Non-pigmented ciliary epithelial cell (primary cell): ENCODE measurements at regions not wholly inside any gene's neighbourhood (a gene's known extent, or its start where the extent isn't known, plus 50 kb on each side); places are given as distances from the start of the nearest gene placed in this dataset.

Experiments
- DNase-seq: peaks from one replicate; pipeline ENCODE4 v3.0.0-alpha.2; 2010; ENCODE audit warnings: low read depth

GRCh38 chr3:3560591-3561311, 238.5 kb upstream of the LRRN1 start:
- DNase-seq, result peak; percentile 30

GRCh38 chr3:3559786-3560185, 239.4 kb upstream of the LRRN1 start:
- DNase-seq, result no peak

GRCh38 chr3:3556078-3556477, 243.2 kb upstream of the LRRN1 start:
- no peak for DNase-seq

GRCh38 chr3:3553236-3553635, 246.0 kb upstream of the LRRN1 start:
- DNase-seq, result no peak

GRCh38 chr3:3552761-3553160, 246.5 kb upstream of the LRRN1 start:
- peak; percentile 27 for DNase-seq

- DNase-seq, result no peak
These were observed 247.2 kb upstream of the LRRN1 start for GRCh38 chr3:3551981-3552380.

- no peak for DNase-seq
These were observed 253.9 kb upstream of the LRRN1 start for GRCh38 chr3:3545360-3545759.

GRCh38 chr3:3538451-3538850, 260.8 kb upstream of the LRRN1 start:
- no peak for DNase-seq

- DNase-seq, result no peak
These were observed 266.7 kb upstream of the LRRN1 start for GRCh38 chr3:3532508-3532907.

GRCh38 chr3:3531476-3531875, 267.8 kb upstream of the LRRN1 start:
- no peak for DNase-seq

GRCh38 chr3:3519266-3519665, 280.0 kb upstream of the LRRN1 start:
- DNase-seq, result no peak

GRCh38 chr3:3516996-3517395, 282.2 kb upstream of the LRRN1 start:
- no peak for DNase-seq

GRCh38 chr3:3516384-3516783, 282.8 kb upstream of the LRRN1 start:
- no peak for DNase-seq

- DNase-seq, result no peak
These were observed 289.6 kb upstream of the LRRN1 start for GRCh38 chr3:3509665-3510064.

GRCh38 chr3:3504686-3505085, 294.5 kb upstream of the LRRN1 start:
- no peak for DNase-seq

- DNase-seq, result no peak
These were observed 295.8 kb upstream of the LRRN1 start for GRCh38 chr3:3503411-3503810.

GRCh38 chr3:3499987-3500386, 299.2 kb upstream of the LRRN1 start:
- no peak for DNase-seq

- DNase-seq, result no peak
These were observed 300.1 kb upstream of the LRRN1 start for GRCh38 chr3:3499012-3499562.

GRCh38 chr3:3495611-3496010, 303.6 kb upstream of the LRRN1 start:
- no peak for DNase-seq

- DNase-seq, result no peak
These were observed 297.2 kb upstream of the CRBN start for GRCh38 chr3:3476669-3477068.

GRCh38 chr3:3468596-3468995, 289.1 kb upstream of the CRBN start:
- DNase-seq, result no peak

GRCh38 chr3:3464131-3464530, 284.6 kb upstream of the CRBN start:
- no peak for DNase-seq

GRCh38 chr3:3461317-3461716, 281.8 kb upstream of the CRBN start:
- no peak for DNase-seq

- no peak for DNase-seq
These were observed 269.0 kb upstream of the CRBN start for GRCh38 chr3:3448468-3448867.
